Thyroid gland (tissue), 4 donors: ENCODE measurements at regions not wholly inside any gene's neighbourhood (a gene's known extent, or its start where the extent isn't known, plus 50 kb on each side); places are given as distances from the start of the nearest gene placed in this dataset.

Experiments
- CTCF ChIP-seq, 6 experiments: fragments of 200-600 bp in 3 of 6; fragments of 450-650 bp in 3 of 6; sonication (generic) in 3 of 6; IDR thresholded peaks; one replicate each; pipeline ENCODE4 v1.5.1; 2016 to 2019; ENCODE audit warnings: antibody characterized with exemption in 6 of 6, mild to moderate bottlenecking in 2 of 6, inconsistent platforms in 1 of 6, moderate library complexity in 1 of 6
- POLR2A ChIP-seq, 2 donors: fragments of 450-650 bp; IDR thresholded peaks; one replicate each; pipeline ENCODE4 v1.6.1; 2017; ENCODE audit warnings: antibody characterized with exemption in 2 of 2, mild to moderate bottlenecking in 2 of 2, moderate library complexity in 1 of 2

- TF ChIP-seq CTCF (IDR thresholded peaks at IDR 0.05) = no peak
- TF ChIP-seq POLR2A (IDR thresholded peaks at IDR 0.05) = no peak
Observed at GRCh38 chr2:57126410-57126809, 920.2 kb upstream of the VRK2 start.
